Loucy (cell line): ENCODE measurements at regions not wholly inside any gene's neighbourhood (a gene's known extent, or its start where the extent isn't known, plus 50 kb on each side); places are given as distances from the start of the nearest gene placed in this dataset.

Source experiments
- H2AFZ ChIP-seq: fragments of 200-600 bp; sonication (generic); 2 replicates; pipeline ENCODE4 v1.6.0; 2016; ENCODE audit warnings: antibody characterized with exemption, mild to moderate bottlenecking, low read length, moderate library complexity
- H3F3A ChIP-seq: fragments of 200-600 bp; 2 replicates; pipeline ENCODE4 v1.6.0; 2016; ENCODE audit warnings: antibody characterized with exemption, low read depth, mild to moderate bottlenecking
- H3K27me3 ChIP-seq: fragments of 200-600 bp; sonication (generic); 2 replicates; pipeline ENCODE4 v1.6.1; 2014; ENCODE audit warnings: low read length, mild to moderate bottlenecking; ENCODE audit not compliant: insufficient read depth, poor library complexity, severe bottlenecking
- H3K36me3 ChIP-seq: fragments of 200-600 bp; sonication (generic); 2 replicates; pipeline ENCODE4 v1.6.1; 2016; ENCODE audit warnings: low read length; ENCODE audit not compliant: insufficient read depth
- H3K4me1 ChIP-seq: fragments of 200-600 bp; sonication (generic); 2 replicates; pipeline ENCODE4 v1.5.1; 2014; ENCODE audit warnings: low read length, mild to moderate bottlenecking; ENCODE audit not compliant: insufficient read depth, poor library complexity, severe bottlenecking
- H3K4me2 ChIP-seq: fragments of 200-600 bp; sonication (generic); 2 replicates; pipeline ENCODE4 v1.6.0; 2014; ENCODE audit warnings: antibody characterized with exemption, low read length, low read depth, mild to moderate bottlenecking; ENCODE audit not compliant: poor library complexity, severe bottlenecking
- H3K4me3 ChIP-seq: fragments of 200-600 bp; sonication (generic); 2 replicates; pipeline ENCODE4 v1.5.1; 2014; ENCODE audit warnings: low read length, mild to moderate bottlenecking, mixed read lengths; ENCODE audit not compliant: poor library complexity, severe bottlenecking
- H3K79me2 ChIP-seq: fragments of 200-600 bp; sonication (generic); 2 replicates; pipeline ENCODE4 v1.6.1; 2014; ENCODE audit warnings: low read length; ENCODE audit not compliant: insufficient read depth
- H3K9ac ChIP-seq: fragments of 200-600 bp; sonication (generic); 2 replicates; pipeline ENCODE4 v1.6.0; 2014; ENCODE audit warnings: mild to moderate bottlenecking, low read depth, low read length, moderate library complexity; ENCODE audit not compliant: poor library complexity, severe bottlenecking
- H3K9me2 ChIP-seq: fragments of 200-600 bp; sonication (generic); replicated peaks from 2 replicates; pipeline ENCODE4 v1.6.1; 2016; ENCODE audit warnings: low read depth, low read length, mixed read lengths
- H3K9me3 ChIP-seq: fragments of 200-600 bp; sonication (generic); 2 replicates; pipeline ENCODE4 v1.6.1; 2014; ENCODE audit warnings: mild to moderate bottlenecking, antibody characterized with exemption, low read length, low read depth; ENCODE audit not compliant: insufficient read depth
- H4K20me1 ChIP-seq: fragments of 200-600 bp; sonication (generic); 2 replicates; pipeline ENCODE4 v1.6.0; 2014; ENCODE audit warnings: antibody characterized with exemption, low read length, mild to moderate bottlenecking; ENCODE audit not compliant: insufficient read depth, poor library complexity, severe bottlenecking
- CTCF ChIP-seq: fragments of 200-600 bp; sonication (generic); conservative IDR thresholded peaks from 2 replicates; pipeline ENCODE4 v1.5.1; 2014; ENCODE audit warnings: mild to moderate bottlenecking, antibody characterized with exemption, low read length
- EZH2phosphoT487 ChIP-seq: fragments of 200-600 bp; IDR thresholded peaks from 2 replicates; pipeline ENCODE4 v1.6.1; 2018; ENCODE audit warnings: antibody characterized with exemption, mild to moderate bottlenecking, moderate library complexity, borderline replicate concordance

- Histone ChIP-seq H3K36me3 (no peaks in the 10 kb centered on the region), H3K9me3 (no peaks in the 10 kb centered on the region), H3K9ac (no peak overlapping the region), H3K9me2 (no peaks in the 10 kb centered on the region), H3F3A (no peaks in the 10 kb centered on the region), H3K4me2 (no peak overlapping the region), H3K79me2 (no peaks in the 10 kb centered on the region), H3K4me1 (no peaks in the 10 kb centered on the region), H3K27me3 (no peaks in the 10 kb centered on the region), H2AFZ (no peak overlapping the region), H4K20me1 (no peaks in the 10 kb centered on the region), H3K4me3 (no peak overlapping the region)
- TF ChIP-seq EZH2phosphoT487, result no peak
- TF ChIP-seq CTCF, result no peak
These were observed 754.4 kb upstream of the RAG2 start for GRCh38 chr11:37352485-37352884.

GRCh38 chr11:37343290-37343689, 745.3 kb upstream of the RAG2 start:
- no peak overlapping the region for H3K9ac ChIP-seq
- no peaks in the 10 kb centered on the region for H3K9me3 ChIP-seq
- no peaks in the 10 kb centered on the region for H3K27me3 ChIP-seq
- 0 out of 2 replicates have a peak, but pooled peaks cover 4% of the 10 kb centered on the region for H3K9me2 ChIP-seq
- H3K79me2 ChIP-seq, result no peaks in the 10 kb centered on the region
- H3K4me3 ChIP-seq, result no peak overlapping the region
- no peaks in the 10 kb centered on the region for H3K4me1 ChIP-seq
- no peaks in the 10 kb centered on the region for H3F3A ChIP-seq
- no peaks in the 10 kb centered on the region for H4K20me1 ChIP-seq
- H3K4me2 ChIP-seq, result no peak overlapping the region
- no peak for TF ChIP-seq EZH2phosphoT487
- no peak for TF ChIP-seq CTCF
- H3K36me3 ChIP-seq, result no peaks in the 10 kb centered on the region
- H2AFZ ChIP-seq, result no peak overlapping the region

- H3K9me3 ChIP-seq, result no peaks in the 10 kb centered on the region
- no peaks in the 10 kb centered on the region for H3K36me3 ChIP-seq
- H3K4me1 ChIP-seq, result no peaks in the 10 kb centered on the region
- H3F3A ChIP-seq, result no peaks in the 10 kb centered on the region
- 0 out of 2 replicates have a peak, but pooled peaks cover 11% of the 10 kb centered on the region for H3K9me2 ChIP-seq
- H3K4me2 ChIP-seq, result no peak overlapping the region
- H3K79me2 ChIP-seq, result no peaks in the 10 kb centered on the region
- TF ChIP-seq EZH2phosphoT487 (no peak), CTCF (no peak)
- no peak overlapping the region for H2AFZ ChIP-seq
- no peaks in the 10 kb centered on the region for H4K20me1 ChIP-seq
- no peak overlapping the region for H3K4me3 ChIP-seq
- no peak overlapping the region for H3K9ac ChIP-seq
- H3K27me3 ChIP-seq, result no peaks in the 10 kb centered on the region
These were observed 738.4 kb upstream of the RAG2 start for GRCh38 chr11:37336401-37336800.
